T-helper 1 cell (primary cell): ENCODE measurements at regions not wholly inside any gene's neighbourhood (a gene's known extent, or its start where the extent isn't known, plus 50 kb on each side); places are given as distances from the start of the nearest gene placed in this dataset.

ENCODE experiments used
- DNase-seq, 5 donors: peaks; one replicate each; pipeline ENCODE4 v3.0.0-alpha.2; 2012 to 2020

DNA sequence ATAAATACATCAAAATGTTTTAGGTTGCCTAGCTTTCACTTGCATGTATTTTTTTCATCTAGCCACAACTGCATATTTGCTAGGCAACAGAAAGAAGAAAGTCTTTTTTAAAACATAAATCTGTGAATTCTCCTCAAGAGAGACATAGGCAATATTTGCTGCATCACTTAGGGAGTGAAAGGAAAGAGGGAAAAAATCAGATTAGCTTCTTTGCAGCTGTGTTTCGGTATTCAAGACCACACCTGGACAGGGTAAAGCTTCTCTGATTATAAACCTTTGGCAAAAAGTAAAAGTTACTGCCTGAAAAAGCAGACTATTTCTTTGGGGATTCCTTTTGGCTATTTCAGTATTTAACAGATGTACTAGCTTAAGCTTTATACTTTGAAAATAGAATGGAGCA, 280.9 kb upstream of the ZSWIM2 start:
- no peak for DNase-seq

DNA sequence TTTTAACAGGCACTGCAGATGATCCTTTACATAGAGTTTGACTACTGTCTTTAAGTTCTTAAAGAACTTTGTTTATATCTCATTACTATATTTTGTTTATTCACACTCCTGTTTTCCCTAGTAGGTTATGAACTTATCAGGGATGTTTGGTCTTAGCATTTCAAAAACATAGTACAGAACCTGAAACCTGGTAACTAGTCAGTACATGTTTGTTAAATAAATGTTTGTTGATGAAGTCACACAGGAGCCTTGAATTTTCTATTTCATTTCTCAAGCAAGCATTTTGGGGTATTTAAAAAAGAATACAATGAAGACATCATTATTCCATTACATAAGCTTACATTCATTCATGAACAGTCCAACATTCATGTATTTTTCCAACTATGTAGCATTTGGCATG, 280.3 kb upstream of the ZSWIM2 start:
- DNase-seq, result no peak

DNA sequence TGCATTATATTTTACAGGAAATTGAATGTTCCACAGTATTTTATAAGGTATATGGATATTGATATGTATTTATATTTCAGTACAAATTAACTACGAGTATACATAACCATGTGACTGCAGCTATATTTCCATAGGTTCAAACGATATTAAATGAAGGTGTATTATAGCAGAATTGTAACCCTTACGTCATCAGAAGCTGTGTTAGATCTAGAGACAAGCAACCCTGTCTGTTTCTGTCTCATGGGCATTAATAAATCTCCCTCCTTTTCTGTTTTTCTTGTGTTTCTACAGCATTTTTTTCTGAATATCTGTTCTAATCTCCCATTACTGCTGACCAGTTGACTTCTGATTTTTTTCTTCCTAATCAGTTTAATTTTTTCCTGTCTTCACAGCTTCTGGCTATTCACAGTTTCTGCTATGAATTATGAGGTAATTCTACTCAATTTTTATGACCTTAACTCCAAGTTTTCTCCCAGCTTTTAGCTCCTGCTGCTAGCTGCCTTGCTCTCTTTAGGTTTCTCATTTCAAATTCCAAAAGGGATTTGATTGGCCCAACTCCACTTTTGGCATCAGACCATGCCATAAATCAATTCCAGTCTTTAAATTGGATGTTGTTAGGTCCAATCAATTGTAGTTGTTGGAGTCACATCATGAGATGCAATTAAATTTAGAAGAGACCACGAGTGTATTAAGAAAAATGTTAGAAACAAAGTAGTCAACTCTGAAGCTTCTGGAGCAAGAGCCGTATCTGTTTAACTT, 277.5 kb upstream of the ZSWIM2 start:
- no peak for DNase-seq

DNA sequence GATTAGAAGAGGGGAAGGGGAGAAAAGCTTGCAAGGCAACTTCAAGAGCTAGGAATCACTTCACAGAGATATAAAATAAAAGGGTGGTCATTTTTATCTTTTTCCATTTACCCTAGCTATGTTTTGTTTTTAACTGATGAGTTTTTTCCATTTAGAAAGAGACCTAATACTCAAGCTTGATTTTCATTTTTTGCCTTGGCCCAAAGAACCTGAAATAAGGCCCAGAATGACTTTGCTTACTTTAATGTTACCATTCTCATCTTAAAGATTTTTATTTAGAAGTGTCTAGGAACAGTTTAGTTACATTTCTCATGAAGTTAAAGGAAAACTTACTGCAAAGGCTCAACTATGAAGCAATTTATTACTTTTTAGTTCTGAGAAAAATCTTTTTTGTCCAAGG, 276.3 kb upstream of the ZSWIM2 start:
- no peak for DNase-seq

DNA sequence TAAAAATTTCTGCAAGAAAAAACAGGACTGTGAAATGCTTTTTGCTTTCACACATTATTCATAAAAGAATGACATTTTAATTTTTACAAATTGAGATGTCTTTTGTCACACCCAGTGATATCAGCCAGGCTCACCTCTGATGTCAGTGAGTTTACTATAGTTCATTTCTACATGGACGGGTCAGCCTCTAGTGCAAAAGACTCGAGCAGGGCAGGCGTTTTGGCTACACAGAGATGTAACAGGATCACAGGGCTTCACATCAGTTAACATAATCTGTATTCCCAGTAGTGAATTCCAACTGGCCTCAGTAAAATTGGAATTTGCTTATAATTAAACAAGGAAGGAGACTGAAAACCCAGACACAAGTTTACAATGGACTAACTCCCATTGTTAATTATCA, 275.6 kb upstream of the ZSWIM2 start:
- no peak for DNase-seq

DNA sequence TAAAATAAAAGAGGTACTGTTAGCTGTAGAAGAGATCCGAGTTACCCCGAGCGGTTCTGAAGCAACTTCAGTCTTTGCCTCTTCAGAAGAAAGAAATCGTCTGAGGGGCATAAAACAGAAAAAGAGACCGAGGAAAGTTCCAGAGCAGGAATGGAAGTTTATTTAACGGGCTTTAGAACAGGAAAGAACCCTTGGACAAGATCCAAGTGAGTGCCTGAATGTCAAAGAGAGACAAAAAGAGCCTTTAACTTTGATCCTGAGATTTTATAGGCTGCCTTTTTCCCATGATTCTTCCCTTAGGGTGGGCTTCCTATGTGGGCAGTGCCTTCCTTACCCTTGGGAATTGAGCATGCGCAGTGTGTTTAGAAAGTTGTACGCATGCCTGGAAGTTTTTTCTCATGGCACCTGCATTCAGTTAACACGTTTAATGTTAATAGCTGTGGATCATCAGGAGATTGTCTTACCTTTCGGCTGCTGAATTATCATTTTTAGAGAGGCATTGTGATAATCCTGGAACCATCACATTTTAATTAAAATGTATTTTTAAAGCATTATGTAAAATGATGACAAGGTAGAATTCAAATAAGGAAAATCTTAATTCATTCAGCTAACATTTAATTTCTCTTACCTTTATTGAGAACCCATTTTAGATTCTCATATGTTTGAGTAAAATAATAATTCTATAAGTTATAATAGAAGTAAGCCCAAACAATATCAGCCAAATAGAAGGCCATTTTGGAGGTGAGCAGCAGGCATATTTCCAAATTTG, 269.5 kb upstream of the ZSWIM2 start:
- no peak for DNase-seq

DNA sequence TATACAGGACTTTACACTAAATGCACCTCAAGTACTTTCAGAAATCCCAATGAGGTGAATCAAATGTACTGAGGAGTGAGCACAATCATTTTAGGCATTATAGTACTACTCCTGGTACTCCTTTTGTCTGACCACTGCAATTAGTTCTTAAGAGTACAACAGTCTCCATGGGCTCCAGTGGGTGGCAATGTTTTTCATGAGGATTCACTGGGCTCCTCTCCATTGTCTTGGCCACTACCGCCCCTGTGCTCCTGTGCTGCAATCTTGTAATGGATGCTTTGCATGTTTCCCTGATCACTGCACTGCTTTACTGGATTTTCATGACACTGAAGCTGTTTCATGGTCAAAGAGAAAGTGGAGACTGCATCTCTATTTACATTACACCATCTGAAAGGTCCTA, 268.5 kb upstream of the ZSWIM2 start:
- no peak for DNase-seq

DNA sequence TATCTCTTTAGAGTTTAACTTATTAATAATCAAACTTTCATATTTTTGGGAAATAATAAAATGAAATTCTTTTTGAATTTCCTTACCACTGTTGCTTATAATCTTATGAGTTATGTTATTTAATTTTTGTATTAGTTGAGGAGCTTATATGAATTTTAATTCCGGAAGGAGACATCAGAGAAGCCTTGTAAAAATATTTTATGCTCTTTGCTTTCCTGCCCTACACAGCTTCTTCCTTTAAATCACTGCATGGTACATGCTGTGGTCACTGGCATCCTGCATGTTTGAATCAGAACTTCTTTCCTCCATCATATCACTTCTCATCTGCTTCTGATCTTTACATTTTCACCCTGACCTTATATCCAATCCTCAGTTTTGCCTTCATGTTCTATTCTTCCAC, 266.7 kb upstream of the ZSWIM2 start:
- DNase-seq, result no peak

DNA sequence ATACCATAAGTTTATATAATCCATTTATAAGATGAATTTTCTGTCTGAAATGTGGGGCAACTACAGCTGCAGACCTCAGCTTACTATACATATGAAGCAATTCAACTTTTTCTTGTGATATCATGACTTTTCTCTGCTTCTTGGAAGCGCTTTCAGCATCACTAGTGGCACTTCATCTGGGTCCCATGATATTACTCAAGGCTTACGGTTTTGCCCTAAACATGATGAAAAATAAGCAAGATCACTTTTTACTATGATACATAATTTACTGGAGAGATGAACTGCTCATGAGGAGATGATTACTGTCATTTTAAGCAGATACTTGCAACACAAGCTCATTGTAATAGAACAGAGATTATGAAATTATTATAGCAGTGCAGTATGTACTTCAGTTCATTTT, 258.0 kb upstream of the ZSWIM2 start:
- no peak for DNase-seq

DNA sequence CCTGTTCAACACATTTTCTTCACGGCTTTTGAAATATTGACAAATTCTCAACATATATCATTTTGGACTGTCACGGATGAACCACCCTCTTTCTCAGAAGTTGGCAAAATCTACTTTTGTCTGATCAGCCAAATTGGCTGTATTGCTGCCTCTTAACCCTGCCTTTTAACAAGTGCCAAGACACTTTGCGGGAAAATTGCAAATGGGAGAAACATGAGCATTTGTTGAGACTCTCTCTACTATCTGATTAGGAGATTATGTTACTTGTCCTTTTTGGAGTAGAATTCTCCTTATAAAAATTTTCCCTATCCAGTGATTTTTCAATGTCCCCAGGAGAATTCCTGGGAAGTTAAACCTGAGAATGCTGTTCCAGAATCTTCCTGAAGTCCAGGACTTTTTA, 256.2 kb upstream of the ZSWIM2 start:
- no peak for DNase-seq

DNA sequence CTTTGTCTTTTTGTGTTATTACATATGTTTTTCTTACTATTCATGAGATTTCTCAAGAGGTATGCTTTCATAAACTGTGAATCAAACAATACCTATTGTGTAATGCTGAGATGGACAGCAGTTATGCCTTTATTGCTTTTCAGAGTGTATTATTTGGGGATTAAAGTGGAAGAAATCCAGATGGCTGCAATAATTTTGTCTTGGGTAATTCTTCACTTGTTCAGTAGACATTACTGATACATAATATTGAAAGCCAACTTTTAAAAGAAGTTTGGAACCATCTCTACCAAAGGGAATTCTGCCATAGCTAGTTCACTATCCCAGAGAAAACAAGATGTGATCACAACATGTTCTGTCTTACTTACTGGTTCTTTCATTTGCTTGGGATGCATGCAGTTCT, 253.4 kb upstream of the ZSWIM2 start:
- no peak for DNase-seq

DNA sequence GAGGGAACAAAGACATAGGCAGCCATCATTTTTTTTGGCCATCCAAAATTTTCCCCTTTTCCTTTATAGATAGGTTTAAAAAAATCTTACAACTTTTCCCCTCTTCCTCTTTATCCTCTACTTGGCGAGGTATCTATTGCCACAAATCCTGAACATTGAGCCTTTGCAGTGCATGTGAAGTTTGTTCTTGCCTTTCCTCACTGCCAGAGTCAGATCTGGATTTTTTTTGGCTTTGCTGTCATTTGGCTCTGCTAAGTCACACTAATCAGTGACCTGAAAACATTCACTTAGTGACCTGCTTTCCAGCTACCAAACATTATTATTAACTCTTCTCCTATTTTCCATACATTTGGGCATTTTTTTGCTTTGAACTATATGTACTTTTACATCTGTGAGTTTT, 249.2 kb upstream of the ZSWIM2 start:
- no peak for DNase-seq

DNA sequence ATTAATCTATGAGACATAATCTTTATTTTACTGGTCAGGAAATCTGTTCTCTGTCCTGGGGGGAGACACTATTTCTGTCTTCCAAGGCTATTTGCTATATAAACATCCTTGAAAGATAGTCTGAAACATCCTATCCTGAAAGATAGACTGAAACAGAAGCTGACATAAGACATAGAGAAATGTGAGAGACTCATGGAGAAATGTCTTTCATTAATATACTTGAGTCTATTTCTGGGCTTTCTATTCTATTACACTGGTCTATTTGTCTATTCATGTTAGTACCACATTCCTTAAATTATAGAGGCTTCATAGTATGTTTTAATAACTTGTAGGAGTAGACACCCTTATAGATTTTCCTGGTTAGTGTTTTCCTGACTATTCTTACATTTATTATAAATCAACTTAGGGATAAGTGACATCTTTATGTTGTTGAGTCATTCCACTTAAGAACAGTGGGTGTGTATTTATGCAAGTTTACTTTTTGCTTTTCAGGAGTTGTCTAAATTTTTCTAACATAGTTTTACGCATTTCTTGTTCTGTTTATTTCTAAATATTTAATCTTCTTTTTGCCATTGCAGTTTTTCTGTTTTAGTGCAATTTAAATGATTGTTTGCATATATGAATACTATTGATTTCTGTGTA, 244.9 kb upstream of the ZSWIM2 start:
- no peak for DNase-seq

DNA sequence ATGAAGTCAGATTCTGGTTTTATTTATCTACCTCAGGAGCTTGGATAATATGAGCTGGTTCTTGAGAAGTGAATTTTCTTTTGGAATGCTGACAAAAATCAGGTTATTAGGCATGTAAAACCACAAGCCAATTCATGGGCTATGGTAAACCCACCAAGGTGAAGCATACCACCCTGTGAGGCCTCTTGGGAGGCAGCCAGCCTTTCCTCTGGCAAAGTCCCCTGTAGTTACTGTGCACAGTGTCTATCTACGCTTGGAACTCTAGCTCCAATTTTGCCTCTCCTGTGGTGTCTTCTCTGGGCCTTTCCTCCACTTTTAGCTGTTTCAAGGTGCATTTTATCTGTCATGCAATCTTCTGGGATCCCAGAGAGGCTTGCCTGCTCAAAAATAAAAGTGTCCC, 242.7 kb upstream of the ZSWIM2 start:
- DNase-seq, result no peak

DNA sequence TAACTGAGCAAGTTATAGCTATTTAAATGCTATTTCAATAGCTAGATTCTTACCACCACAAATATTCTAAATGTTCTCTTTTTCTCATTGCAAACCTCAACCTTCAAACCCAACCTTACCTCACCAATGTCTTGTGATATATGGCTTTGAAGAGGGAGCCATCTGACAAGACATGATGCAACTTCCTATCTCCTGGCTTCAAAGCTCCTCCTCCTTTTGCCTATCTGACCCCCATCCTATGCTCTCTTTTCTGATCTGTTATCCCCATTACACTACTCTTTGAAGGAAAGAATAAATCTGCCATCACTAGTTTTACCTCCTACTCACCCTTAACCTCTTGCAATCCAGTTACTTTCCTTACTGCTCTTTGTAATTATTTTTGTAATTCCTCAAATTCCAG, 235.6 kb upstream of the ZSWIM2 start:
- DNase-seq, result no peak

DNA sequence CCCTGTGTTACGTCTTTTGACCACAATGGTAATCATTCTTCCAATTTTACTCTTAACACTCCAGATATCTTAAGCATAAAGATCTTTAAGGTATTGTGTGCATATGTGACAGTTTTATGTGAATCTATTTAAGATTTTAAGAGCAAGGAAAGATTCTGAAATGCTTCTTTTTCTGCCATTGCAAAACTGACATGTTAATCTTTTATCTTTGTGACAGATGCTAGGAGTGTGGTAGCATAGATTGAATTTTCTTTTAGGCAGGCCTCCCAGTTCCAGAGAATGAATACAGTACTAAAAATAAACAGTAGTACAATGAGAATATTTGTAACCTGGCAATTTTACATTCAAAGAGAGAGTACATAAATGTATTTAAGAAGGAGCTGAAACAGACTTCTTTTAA, 232.5 kb upstream of the ZSWIM2 start:
- DNase-seq, result no peak

DNA sequence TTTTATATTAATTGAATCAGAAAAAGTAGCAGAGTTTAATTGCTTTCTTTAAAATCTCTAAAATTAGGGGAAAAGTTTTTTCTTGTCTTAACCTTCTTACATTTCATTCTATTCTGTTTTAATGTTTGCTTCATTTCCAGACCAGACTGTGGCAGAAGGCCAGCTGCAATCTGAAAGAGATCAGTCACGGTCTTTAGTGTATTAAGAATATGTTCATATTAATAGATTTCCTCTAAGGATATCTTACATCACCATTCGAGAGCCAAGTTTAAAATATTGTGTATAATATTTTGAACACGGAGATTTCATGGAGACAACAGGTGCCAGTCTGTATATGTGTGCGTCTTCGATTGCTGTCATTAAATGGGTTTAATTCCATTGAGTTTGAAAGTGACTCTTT, 230.9 kb upstream of the ZSWIM2 start:
- no peak for DNase-seq

DNA sequence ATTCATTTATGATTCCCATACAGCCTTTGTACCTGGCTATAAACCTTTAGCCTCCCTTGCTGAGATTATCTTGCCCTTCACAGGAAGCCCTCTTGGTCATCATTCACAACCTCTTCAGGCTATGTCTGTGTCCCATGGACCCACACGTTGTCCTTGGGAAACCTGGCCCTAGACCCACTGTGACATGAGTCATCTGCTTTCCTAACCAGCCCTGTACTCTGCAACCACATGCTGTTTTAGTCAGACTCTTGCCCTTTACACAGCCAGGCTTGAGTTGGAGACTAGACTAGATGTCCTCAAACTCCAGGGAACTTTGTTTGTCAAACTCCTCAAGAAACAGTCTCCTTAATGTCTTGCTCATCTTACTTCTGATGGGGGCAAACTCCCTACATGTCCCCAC, 229.3 kb upstream of the ZSWIM2 start:
- DNase-seq, result no peak

DNA sequence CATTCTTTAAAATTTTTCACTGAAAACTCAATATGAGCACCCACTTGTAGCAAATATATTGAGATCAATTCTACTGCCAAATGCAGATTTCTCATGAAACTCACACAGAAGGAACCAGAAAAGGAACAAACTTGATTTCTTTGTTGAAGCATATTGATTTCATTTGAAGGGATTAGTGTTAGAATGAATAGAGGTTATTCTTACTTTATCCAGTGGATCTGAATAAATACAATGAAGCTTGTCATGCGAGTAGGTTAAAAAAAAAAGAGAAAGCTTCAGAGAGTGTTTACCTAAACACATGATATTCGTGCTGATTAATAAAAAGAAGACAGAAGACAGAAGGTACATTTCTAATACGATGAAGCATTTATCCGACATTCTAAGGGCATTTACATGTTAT, 226.7 kb upstream of the ZSWIM2 start:
- DNase-seq, result no peak

DNA sequence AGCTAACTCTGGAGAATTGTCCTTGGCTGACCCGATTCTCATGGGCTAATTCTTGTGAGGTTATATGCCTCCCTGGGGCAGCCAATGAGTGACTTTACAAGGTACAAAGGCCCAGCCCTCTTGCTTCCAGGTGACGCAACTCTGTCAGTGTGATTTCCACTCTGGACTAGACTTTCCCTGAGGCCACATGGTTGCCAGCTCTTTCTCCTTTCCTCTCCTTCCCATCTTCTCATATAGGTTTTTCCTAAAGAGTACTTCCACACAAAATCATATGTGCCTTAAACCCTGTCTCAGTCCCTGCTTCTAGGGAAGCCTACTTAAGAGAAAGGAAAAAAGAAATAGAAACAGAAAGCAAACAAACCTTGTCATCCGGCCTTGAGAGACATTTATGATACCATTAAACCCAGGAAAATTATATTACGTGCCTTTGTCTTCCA, 226.2 kb upstream of the ZSWIM2 start:
- DNase-seq, result no peak

DNA sequence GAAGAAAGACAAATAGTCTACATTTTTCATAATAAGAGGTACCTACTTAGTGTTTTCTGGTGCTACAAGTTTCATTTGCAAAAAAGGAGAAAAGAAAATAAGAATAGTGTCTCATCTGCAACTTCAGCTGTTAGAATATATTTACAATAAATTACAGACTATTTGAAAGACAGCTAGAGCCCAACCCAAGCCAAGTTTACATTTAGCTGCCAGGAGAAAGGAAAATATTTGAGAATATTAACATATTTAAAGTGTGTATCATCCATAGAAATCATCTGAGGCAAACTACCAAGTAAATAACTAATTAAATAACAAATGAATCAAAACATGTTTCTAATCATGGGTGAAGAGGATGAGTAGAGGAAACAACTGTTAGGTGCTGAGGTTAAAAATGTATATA, 209.2 kb upstream of the ZSWIM2 start:
- DNase-seq, result no peak

DNA sequence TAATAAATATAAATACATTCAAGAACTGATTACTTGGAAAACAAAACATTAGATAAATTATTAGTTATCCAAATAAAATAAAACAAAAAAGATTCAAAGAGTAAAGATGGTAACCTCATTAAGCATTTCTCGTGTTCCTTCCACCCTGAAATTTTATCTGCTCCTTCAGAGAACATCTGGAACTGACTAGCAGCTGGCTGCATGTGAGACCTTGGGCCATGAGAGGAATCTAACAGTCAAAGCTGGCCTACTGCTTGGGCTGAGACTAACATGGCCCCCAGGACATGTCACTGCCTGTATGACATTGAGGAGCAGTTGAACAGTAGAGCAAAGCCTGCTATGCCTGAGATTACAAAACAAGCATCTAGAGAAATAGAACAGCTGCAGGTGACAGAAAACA, 208.5 kb upstream of the ZSWIM2 start:
- DNase-seq, result no peak

DNA sequence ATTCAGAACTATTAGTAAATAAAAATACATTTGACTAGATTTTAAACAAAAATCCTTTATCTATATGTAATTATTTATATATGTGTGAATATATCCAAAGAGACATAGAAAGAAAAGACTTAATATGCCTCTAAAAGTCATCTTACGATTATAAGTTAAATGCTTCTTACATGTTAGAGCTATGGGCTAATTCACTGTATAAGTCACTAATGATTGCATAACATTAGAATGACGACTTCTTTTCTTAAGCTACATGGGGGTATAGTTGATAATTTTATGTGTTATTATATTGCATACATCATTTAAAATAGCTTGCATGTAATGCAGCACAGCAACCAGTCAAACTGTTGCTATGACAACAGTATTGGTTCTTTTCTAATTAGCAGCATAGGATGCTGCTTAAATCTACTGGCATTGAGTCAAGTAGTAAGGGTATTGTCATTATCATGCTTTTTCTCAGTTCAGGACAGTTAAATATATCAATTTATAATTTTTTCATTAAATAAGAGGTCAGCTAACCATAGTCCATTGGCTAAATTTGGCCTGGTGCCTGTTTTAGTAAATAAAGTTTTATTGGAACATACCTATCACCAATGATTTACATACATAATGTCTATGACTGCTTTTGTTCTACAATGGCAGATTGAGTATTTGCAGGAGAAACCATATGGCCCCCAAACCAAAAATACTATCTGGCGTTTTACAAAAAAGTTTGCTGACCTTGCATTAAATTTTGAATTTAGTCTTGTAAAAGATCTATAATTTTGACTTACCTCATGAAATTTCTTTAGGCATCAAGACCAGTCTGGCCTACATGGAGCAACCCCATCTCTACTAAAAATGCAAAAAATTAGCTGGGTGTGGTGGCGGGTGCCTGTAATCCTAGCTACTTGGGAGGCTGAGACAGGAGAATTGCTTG, 207.7 kb upstream of the ZSWIM2 start:
- DNase-seq, result no peak
